Hematopoietic multipotent progenitor cell treated with erythropoietin and hydrocortisone succinate and interleukin-3 and kit ligand, for 17 days (in vitro differentiated cells): ENCODE measurements at regions not wholly inside any gene's neighbourhood (a gene's known extent, or its start where the extent isn't known, plus 50 kb on each side); places are given as distances from the start of the nearest gene placed in this dataset.

Source experiments
- DNase-seq: peaks from one replicate; pipeline ENCODE4 v3.0.0-alpha.2; 2015; ENCODE audit warnings: low spot score

DNA sequence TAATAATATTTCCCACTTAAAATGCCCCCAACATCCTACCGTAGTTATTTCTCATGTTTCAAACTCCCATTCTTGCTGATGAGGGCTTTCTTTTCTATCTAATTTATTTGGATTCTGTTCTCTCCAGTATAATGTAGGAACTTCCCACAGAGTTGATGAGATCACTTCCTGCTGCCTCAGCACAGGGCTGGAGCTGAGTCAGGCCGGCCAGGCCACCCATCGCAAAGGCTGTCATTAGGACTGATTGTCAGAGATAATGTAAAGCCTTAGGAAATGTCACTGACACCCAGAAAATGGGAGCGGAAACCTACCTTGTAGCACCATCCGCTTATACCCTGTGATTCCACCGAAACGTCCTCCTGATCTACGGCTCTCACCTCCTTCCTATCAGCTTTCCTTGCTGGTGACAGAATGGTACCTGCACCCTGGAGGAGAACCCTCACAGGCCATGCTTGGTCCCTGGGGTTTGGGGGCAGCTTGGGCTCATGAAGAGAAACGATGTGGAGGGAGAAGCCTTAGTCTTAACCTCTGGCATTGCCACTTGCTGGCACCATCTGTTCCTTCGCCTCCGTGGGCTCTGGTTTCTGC, 672.8 kb upstream of the ID2 start:
- peak; percentile 51 for DNase-seq

DNA sequence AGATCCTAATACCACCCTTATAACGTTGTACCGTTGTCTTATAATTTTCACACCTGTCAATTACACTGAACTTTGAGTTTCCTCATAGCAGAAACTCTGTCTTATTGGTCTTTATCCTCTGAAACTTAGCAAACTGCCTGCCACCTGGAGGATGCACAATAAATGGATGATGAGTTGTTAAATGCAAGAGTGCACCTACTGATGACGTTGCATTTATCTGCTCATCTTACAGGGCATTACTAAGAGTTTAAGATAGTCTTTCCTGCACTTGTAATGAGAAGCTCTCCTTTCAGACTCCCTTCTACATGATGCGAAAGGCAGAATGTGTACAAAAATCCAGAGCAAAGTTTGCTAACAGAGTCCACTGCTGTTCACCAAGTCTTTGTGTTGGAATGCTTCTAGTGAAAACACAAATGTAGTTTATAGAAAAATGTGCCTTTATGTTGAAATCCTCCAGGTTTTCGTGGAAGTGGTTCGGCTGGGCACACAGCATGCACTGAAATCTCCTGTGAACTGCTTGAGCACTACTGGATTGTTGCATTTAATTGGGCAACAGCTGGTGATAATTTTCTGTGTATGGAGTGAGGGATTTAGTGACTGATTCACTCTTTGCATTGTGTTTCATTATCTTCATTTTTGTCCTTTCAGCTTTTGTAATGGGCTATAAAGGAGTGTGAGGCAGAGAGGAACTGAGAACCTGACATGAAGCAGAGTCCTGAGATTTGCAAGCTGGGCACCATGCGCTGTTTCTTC, 665.8 kb upstream of the ID2 start:
- DNase-seq: peak; percentile 24

DNA sequence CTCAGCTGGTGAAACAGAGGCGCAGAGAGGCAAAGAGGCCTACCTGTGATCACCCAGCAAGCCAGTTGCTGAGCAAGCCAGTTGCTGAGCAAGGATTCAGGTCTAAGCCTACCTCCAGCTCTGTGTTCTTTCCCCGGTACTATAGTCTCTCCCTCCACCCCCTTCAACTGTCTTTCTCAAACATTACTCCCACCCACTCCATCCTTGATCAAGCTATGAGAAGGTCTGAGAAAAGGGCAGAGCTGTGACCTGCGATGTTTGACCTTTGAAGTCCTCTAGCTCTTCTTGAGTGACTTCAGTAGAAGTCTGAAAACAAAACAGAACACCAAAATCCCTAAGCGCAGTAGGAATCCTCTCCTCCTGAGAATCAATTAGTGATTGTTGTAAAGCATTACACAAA, 665.2 kb upstream of the ID2 start:
- DNase-seq: no peak

DNA sequence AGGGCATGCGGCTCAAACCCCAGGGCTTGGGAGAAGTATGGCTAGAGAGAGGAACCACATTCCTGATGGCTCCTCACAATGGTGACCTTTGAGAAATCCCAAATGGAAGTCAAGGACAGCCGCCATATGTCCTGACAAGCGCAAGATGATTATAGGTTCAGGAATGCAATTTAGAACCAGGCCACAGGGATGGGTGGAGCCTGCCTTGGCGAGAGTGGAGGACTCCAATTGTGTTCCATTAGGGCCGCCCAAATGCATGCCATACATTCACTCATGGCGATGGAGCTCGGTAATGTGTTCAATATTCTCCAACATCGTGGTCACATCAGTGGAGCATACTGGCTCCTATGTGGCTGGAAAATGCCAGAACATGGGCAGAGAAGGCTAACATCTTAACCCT, 662.9 kb upstream of the ID2 start:
- DNase-seq: no peak

DNA sequence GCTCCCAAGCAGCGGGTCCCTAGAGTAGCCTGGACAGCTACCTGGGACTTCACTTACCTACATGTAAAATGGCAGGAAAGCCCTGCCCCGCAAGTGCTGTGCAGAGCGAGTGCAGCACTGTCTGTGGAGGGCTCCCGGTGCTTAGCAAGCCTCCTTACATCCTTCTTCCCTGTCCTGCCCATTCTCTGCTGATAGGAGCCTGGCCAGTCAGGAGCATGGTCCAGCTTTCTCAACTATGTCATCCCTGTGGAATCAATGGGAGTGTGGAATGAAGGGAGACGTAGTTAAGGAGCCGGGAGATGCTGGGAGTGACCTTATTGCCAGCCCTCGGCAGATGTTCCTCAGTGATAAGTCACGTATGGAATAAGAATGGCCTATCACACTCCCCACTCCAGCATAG, 661.9 kb upstream of the ID2 start:
- no peak for DNase-seq

DNA sequence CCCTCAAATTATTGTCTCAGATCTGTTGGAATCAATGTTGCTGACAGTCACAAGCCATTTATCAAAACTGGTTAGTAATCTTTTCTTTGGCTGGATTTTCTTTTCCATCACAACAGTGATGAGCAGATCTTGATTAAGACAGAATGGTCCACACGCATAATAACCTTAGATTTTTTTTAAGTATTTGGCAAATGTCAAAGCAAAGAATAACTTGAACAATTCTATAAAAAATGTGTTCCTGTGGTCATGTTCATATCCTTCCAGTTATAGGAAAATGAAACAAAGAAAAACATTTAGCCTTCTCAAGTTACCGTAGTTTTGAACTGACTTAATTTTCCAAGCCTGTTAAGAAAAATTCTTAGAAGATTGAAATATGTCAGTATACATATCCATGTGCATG, 659.9 kb upstream of the ID2 start:
- DNase-seq: no peak

DNA sequence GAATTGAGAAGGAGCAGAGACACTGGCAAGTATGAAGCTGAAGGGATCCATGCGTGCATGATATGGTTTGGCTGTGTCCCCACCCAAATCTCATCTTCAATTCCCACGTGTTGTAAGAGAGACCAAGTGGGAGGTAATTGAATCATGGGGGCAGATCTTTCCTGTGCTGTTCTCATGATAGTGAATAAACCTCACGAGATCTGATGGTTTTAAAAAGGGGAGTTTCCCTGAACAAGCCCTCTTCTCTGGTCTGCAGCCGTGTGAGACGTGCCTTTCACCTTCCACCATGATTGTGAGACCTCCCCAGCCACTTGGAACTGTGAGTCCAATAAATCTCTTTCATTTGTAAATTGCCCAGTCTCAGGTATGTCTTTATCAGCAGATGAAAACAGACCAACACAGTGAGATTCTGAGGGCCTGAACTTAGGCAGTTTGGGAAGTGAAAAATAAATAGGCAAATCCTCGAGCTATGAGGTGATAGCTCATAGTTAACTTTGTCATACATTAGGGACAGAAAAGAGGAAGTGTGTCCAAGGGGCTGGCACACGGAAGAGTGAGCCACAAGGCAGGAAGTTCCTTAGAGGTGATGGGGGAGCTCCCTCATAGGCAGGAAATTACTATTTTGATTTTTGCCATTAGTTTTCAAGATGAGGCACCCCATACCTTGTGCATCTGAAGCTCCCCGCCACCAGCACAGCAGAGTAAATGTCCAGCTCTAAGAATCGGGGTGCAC, 658.8 kb upstream of the ID2 start:
- no peak for DNase-seq

DNA sequence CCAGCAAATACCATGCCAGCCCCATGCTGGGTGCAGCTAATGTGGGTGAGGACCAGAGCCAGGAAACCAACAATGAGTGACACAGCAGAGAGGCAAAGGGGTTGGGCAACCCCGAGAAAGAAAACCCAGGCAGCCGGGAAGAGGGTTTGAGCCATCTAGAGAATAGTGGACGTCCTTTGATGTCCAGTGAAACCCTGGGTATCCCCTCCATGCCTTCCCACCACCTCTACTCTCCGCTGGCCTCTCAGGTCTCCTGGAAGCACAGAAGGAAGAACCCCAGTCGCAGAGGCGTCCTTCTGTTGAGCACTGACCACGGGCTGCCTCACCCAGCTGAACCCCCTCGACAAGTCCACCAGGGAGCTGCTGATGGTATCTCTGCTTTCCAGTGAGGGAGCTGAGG, 657.4 kb upstream of the ID2 start:
- no peak for DNase-seq

DNA sequence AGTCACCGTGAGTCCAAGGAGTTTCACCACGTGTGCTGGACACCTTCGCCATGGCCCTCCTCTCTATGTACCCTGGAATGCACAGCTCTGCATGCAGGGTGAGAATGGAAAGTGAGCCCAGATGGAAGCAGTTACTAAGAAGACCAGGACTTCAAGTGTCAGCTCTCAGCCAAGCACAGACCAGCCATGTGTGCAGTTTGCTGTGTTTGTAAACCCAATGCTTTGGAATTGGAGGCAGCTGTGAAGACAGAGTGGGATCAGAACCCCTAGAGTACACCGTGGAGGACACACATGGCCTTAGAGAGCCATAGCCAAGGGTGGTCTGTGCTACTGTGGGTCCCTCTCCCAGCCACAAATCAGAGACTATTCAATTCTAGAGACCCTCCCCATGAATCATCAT, 655.5 kb upstream of the ID2 start:
- DNase-seq: no peak

DNA sequence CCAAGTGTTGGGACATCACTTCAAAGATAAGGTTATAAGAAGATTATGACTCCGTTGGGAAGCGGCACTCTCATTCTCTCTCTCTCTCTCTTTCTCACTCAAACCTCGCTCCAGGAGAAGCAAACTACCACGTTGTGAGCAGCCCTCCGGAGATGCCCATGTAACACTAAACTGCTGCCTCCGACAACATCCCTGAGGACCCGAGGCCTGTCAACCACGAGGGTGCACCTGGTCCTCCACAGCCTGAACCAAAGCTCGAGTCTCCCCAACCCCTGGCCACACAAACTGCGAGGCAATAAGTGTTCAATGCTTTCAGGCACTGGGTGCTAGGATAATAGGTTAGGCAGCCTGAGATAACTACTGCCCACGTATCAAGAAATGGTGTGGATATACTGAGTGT, 654.5 kb upstream of the ID2 start:
- no peak for DNase-seq

DNA sequence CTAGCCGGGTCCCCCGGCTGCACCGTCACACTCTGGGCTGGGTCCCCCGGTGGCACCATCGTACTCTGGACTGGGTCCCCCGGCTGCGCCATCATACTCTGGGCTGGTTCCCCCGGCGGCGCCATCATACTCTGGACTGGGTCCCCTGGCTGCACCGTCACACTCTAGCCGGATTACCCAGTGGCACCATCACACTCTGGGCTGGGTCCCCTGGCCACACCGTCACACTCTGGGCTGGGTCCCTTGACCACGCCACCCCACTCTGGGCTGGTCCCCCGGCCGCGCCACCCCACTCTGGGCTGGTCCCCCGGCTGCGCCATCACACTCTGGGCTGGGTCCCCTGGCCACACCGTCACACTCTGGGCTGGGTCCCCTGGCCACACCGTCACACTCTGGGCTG, 653.8 kb upstream of the ID2 start:
- DNase-seq: no peak

DNA sequence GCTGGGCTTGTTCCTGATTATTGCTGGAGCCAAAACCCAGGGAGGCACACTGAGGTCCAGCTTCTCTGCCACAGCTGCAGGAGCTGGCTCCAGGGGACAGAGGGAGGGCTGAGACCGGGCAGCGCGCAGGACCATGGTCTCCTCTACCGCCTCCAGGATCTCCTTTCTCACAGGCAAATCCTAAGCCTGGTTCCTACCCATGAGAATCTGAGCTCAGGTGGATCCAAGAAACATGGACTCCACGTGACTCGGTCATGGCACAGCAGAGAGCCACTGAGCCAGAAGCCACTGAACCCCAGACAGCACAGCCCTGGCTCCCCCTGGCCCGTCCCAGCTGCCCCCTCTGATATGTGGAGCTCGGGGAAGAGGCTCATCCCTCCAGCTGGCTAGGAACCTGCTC, 653.4 kb upstream of the ID2 start:
- DNase-seq: no peak

DNA sequence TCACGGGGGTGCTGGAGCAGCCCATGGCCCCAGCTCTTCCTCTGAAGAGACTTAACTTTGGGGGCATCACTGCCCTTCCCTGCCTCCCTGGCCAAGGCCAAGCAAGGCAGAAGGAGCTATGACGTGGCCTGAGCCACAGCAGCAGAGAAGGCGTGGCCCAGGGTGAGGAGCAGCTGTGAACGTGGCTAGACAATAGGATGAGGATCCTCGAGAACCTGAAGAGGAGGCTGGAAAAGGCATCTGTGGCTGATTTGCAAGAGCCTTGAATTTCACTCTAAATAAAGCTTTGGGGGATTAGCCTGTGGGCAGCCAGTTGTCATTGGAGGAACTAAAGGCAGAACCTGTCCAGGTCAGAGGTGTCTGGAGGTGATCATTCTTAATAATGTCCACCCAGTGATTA, 652.9 kb upstream of the ID2 start:
- DNase-seq: no peak

DNA sequence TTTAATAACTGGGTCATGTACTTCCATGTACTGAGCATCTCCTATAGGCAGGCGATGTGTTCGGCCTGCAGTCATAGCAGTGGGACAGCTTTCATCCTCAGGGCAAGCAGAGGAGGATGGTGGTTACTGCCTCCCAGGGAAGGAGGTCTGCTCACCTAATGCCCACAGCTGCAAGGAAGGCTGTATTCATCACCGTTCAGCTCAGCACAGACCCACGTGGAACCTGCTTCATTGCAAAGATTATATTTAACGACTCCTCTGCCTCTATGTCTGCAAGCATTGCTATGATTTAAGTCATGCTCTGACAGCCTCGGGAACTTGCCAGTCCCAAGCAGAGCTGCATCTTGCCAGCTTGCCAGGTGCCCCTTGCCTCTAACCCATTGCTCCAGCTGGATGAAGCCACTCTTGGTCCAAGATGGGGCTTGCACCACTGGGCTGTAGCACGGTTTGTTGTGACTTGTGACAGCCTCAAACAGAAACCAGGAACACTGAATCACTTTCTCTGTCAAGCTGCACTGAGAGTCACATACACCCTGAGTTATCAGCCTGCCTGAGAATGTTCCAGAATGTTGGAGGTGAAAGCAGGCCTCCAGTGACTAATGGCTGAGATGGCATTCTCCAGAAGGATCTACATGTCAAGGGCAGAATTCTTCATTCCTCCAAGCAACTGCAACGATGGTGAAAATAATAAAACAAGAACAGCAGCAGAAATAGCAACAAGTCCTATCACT, 651.1 kb upstream of the ID2 start:
- no peak for DNase-seq

DNA sequence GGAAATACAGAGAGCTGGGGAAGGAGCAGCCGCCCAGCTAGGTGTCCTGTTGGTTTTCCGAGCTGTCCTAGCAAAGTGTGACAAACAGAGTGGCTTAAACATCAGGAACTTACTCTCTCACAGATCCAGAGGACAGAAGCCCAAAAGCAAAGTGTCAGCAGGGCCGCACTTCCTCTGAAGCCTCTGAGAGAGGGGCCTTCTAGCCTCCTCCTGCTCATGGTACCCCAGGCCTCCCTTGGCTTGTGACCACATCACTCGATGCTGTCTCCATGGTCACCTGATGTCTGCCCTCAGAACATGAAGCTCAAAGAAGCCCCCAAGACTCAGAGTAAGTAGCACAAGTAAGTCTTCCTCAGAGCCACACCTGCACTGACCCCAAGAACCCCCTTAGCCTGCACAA, 650.5 kb upstream of the ID2 start:
- DNase-seq: no peak

DNA sequence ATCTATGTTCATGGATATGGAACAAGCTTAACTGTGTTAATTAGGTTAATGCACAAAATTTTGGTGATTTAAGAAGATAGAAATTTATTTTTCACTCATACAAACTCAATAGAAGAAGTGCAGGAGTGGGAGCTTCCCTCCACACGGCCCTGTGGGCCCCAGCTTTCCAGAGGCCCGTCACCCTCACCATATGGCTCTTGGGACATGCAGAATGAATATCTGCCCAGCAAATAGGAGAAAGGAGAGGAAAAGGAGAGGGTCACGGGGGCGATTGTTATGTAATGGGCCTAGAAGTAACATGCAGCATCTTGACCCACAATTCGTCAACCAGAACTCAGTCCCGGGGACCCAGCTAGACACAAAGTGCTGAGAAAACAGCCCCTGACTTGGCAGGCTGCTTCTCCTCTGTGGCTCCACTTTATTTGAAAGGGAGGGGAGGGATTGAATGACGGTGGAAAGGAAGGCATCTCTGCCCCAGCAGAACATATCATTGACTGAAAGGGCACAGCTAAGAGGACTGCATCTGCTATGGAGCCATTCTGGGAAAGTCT, 648.2 kb upstream of the ID2 start:
- no peak for DNase-seq

DNA sequence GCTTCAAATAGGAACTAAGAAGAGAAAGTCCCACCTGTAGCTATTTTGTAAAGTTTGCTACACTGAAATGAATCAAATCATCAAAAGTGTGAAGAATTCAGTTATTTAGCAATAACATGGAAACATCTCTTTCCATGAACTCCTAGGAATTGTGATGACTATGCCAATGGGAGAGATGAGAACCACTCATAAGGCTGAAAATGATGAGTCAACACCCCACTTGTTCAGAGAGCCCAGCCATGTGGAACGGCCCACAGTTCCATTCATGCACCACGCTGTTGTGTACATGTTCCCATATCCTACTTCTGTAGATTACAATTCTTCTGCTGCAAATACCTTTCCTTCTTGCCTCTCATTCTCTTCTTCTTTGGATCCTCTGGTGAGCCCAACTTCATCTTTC, 645.5 kb upstream of the ID2 start:
- DNase-seq: no peak

DNA sequence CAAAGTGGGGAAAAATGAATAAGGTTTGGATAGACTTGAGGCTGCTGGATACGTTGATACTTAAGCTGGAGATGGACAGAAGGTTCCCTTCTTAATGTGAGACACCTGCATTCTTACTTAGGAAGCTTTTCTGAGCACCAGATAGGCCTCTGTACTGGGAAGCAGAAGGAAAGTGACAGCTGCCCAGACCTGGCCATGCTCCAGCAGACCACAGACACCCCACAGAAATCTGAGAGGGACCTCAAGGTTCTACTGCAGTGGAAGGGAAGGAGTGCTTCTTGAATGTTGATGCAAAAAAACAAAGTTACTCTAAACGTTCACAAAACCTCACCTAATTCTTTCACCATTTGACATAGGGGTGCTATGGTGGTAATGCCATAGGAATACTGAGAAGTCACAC, 642.1 kb upstream of the ID2 start:
- no peak for DNase-seq

DNA sequence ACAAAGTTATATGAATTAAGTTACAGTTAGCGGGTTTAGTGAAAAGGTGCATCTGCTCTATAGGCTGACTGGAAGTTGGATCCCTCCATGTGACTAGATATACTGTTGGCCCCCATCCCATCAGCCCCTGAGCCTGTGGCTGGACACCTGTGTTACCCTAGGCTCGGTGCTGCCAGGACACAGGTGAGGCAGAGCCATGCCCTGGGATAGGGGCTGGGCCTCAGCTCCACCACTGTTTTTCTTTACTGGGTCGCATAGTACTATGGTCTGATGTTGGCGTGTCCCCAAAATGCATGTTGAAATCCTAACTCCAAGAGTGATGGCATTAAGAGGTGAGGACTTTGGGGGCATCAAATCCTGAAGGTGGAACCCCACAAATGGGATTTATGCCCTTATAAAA, 638.6 kb upstream of the ID2 start:
- no peak for DNase-seq

DNA sequence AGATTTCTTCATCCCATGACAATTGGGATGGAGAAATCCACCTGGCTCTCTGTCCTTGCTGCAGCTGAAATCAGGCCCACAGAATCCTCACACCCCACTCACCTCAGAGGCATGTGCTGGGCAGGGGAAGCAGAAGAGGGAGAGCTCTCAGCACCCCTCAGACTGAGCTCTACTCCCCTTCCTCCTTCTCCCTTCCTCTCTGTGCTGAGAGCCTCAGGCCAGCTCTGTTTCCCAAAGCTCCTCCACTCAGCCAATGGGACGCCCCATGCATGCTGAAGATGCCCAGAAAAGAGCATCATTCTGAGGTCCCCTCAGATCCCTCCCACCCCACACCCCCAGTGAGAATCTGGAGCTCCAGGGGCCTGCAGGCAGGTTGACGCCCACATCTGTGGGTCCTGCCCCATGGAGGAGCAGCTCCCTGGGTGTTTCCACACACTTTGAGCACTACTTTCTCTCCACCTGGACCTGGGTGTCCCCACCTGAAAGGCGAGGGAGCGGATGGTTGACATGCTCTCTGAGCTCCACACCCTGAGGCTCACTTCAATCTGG, 637.7 kb upstream of the ID2 start:
- DNase-seq: no peak

DNA sequence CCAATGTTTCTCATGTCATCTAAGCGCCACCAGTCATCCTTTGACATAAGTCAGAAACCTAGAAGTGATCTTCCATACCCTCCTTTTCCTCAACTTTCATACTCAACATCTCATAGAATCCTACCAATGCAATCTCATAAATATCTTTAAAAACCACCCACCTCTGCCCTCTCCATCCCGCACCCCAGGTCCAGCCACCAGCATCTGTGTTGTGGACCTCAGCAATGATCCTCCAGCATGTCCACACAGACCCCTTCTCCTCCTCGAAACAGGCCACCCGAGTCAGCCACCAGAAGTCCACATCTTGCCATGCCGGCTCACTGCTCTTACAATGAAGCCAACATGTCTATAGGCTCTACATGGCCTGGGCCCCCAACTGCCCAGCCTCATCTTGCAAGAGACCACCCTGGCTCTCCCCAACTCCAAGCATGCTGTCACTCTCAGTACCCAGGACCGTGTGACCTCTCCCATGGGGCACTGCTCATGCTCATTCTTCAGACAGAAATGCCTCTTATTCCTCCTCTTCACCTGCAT, 636.7 kb upstream of the ID2 start:
- no peak for DNase-seq

DNA sequence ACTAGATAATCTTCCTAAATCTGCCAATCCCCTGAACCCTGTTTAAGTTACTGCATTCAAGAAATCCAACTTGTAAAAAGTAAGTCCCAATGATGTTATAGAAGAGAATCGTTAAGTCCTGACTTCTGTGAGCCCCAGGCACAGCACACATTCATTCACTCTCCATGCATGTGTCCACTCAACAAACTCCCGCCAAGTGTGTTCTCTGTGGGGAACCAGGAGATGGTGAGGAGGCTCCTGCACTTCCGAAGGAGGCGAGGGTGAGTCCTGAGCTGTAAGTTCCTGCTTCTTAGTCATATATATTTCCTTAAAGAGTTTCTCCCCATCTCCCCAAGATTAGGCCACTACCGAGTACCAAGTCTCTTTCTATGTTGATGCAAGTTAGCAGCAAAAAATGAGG, 635.0 kb upstream of the ID2 start:
- no peak for DNase-seq
